ENCODE measurements at regions not wholly inside any gene's neighbourhood (a gene's known extent, or its start where the extent isn't known, plus 50 kb on each side); places are given as distances from the start of the nearest gene placed in this dataset.

GRCh38 chr15:87728998-87729397 is 527.5 kb downstream of the NTRK3 start:
- DNase-seq (ENCODE audit: insufficient read length, low spot score, missing footprints): no peak
- no peak overlapping the region for H3K27ac ChIP-seq (ENCODE audit: low read depth, low read length)
- no peaks in the 10 kb centered on the region for H3K9me3 ChIP-seq (ENCODE audit: low read depth, low read length)
- H3K4me2 ChIP-seq (ENCODE audit: insufficient read depth, low read length): no peak overlapping the region
- H3K4me3 ChIP-seq (ENCODE audit: insufficient read depth, low read length): no peak overlapping the region
- H3K36me3 ChIP-seq (ENCODE audit: insufficient read depth, low read length): no peaks in the 10 kb centered on the region
- H3K4me1 ChIP-seq (ENCODE audit: insufficient read depth, low read length): no peaks in the 10 kb centered on the region
- no peaks in the 10 kb centered on the region for H3K27me3 ChIP-seq (ENCODE audit: insufficient read depth, low read length)
- no peak overlapping the region for H2AFZ ChIP-seq (ENCODE audit: low read length)
- no peak for TF ChIP-seq CTCF (IDR thresholded peaks at IDR 0.05; ENCODE audit: extremely low read depth, low read depth, low read length)
- no peaks in the 10 kb centered on the region for H4K20me1 ChIP-seq (ENCODE audit: insufficient read depth, low read length)
- H3K79me2 ChIP-seq (ENCODE audit: insufficient read depth, low read length): no peaks in the 10 kb centered on the region

- H3K79me2 ChIP-seq (ENCODE audit: insufficient read depth, low read length): no peaks in the 10 kb centered on the region
- no peaks in the 10 kb centered on the region for H3K27me3 ChIP-seq (ENCODE audit: insufficient read depth, low read length)
- no peak overlapping the region for H3K4me3 ChIP-seq (ENCODE audit: insufficient read depth, low read length)
- TF ChIP-seq CTCF (IDR thresholded peaks at IDR 0.05; ENCODE audit: extremely low read depth, low read depth, low read length): no peak
- H3K9me3 ChIP-seq (ENCODE audit: low read depth, low read length): no peaks in the 10 kb centered on the region
- no peak overlapping the region for H2AFZ ChIP-seq (ENCODE audit: low read length)
- no peak overlapping the region for H3K4me2 ChIP-seq (ENCODE audit: insufficient read depth, low read length)
- H3K27ac ChIP-seq (ENCODE audit: low read depth, low read length): no peak overlapping the region
- H3K4me1 ChIP-seq (ENCODE audit: insufficient read depth, low read length): no peaks in the 10 kb centered on the region
- no peaks in the 10 kb centered on the region for H3K36me3 ChIP-seq (ENCODE audit: insufficient read depth, low read length)
- H4K20me1 ChIP-seq (ENCODE audit: insufficient read depth, low read length): no peaks in the 10 kb centered on the region
- no peak for DNase-seq (ENCODE audit: insufficient read length, low spot score, missing footprints)
Measured at GRCh38 chr15:87727073-87727472, 529.5 kb downstream of the NTRK3 start.

DNA sequence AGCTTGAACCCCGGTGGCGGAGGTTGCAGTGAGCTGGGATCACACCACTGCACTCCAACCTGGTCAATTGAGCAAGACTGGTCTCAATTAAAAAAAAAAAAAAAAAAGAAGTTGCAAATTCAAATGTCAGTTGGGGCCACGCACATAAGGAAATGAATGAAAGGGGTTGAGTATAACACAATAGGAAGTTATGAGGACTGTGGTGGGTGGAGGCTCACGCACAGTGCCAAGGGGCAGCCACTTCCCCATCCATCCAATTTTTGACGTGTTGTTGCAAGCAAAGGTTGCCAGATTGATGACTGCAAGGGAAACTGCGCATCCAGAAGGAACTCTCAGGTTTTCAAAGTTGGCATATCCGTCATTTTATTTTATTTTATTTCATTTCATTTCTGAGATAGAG is 532.2 kb downstream of the NTRK3 start:
- Histone ChIP-seq H3K27ac (ENCODE audit: low read depth, low read length) (no peak overlapping the region), H3K27me3 (ENCODE audit: insufficient read depth, low read length) (no peaks in the 10 kb centered on the region)

More for the DNA sequence above, 532.2 kb downstream of the NTRK3 start:
- no peaks in the 10 kb centered on the region for H3K36me3 ChIP-seq (ENCODE audit: insufficient read depth, low read length)
- no peak overlapping the region for H3K4me3 ChIP-seq (ENCODE audit: insufficient read depth, low read length)
- H2AFZ ChIP-seq (ENCODE audit: low read length): no peak overlapping the region
- TF ChIP-seq CTCF (IDR thresholded peaks at IDR 0.05; ENCODE audit: extremely low read depth, low read depth, low read length): no peak
- H4K20me1 ChIP-seq (ENCODE audit: insufficient read depth, low read length): no peaks in the 10 kb centered on the region
- no peak for DNase-seq (ENCODE audit: insufficient read length, low spot score, missing footprints)
- H3K9me3 ChIP-seq (ENCODE audit: low read depth, low read length): no peaks in the 10 kb centered on the region
- no peaks in the 10 kb centered on the region for H3K79me2 ChIP-seq (ENCODE audit: insufficient read depth, low read length)
- H3K4me1 ChIP-seq (ENCODE audit: insufficient read depth, low read length): no peaks in the 10 kb centered on the region
- H3K4me2 ChIP-seq (ENCODE audit: insufficient read depth, low read length): no peak overlapping the region

Measured in osteoblast (primary cell).